ENCODE measurements at regions not wholly inside any gene's neighbourhood (a gene's known extent, or its start where the extent isn't known, plus 50 kb on each side); places are given as distances from the start of the nearest gene placed in this dataset.

- TF ChIP-seq CTCF (IDR thresholded peaks at IDR 0.05; ENCODE audit: control insufficient read depth, insufficient read depth, low read depth, low read length, missing control alignments), result no peak
- no peak for DNase-seq (ENCODE audit: low read depth)
Observed at GRCh38 chr5:12357626-12358025, 453.4 kb upstream of the CTNND2 start.

GRCh38 chr5:12354686-12355085 is 450.4 kb upstream of the CTNND2 start:
- DNase-seq (ENCODE audit: low read depth), result no peak
- H3K4me3 ChIP-seq (ENCODE audit: control insufficient read depth, low read depth, low read length), result no peak overlapping the region
- TF ChIP-seq CTCF (IDR thresholded peaks at IDR 0.05; ENCODE audit: control insufficient read depth, insufficient read depth, low read depth, low read length, missing control alignments), result no peak

More at GRCh38 chr5:12357626-12358025, 453.4 kb upstream of the CTNND2 start:
- H3K4me3 ChIP-seq (ENCODE audit: control insufficient read depth, low read depth, low read length), result no peak overlapping the region

- no peak for TF ChIP-seq CTCF (IDR thresholded peaks at IDR 0.05; ENCODE audit: control insufficient read depth, insufficient read depth, low read depth, low read length, missing control alignments)
Observed at GRCh38 chr5:12343558-12343957, 439.3 kb upstream of the CTNND2 start.

GRCh38 chr5:12335938-12336337 is 431.7 kb upstream of the CTNND2 start:
- no peak for TF ChIP-seq CTCF (IDR thresholded peaks at IDR 0.05; ENCODE audit: control insufficient read depth, insufficient read depth, low read depth, low read length, missing control alignments)
- DNase-seq (ENCODE audit: low read depth), result no peak
- no peak overlapping the region for H3K4me3 ChIP-seq (ENCODE audit: control insufficient read depth, low read depth, low read length)

More at GRCh38 chr5:12343558-12343957, 439.3 kb upstream of the CTNND2 start:
- H3K4me3 ChIP-seq (ENCODE audit: control insufficient read depth, low read depth, low read length), result no peak overlapping the region
- no peak for DNase-seq (ENCODE audit: low read depth)

GRCh38 chr5:12332480-12332879 is 428.2 kb upstream of the CTNND2 start:
- TF ChIP-seq CTCF (IDR thresholded peaks at IDR 0.05; ENCODE audit: control insufficient read depth, insufficient read depth, low read depth, low read length, missing control alignments), result no peak

DNA sequence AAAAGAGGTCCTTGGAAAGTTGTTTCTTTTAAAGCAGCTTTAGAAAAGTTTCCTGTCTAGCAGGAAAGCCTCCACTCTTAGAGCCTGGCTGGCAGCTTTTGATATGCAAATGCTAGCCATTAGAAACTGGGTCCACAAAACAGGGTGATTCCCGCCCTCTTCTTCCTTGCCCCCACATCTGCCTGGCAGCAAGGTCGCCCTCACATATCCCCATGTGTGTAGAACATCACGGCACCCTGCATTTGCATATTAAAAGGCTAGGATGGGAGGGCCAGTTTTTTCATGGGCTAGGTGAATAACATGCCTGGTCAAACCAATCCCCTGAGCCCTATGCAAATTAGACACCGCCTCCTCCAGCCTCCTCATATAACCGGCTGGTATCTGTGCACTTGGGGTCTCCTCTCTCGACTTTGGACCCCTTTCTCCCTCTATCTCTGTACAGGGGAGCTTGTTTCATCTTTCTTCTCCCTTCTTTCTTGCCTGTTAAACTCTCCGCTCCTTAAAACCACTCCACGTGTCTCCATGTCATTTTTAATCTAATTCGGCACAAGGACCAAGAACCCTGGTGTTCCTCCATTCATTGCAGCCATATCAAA is 426.8 kb upstream of the CTNND2 start:
- no peak for TF ChIP-seq CTCF (IDR thresholded peaks at IDR 0.05; ENCODE audit: control insufficient read depth, insufficient read depth, low read depth, low read length, missing control alignments)
- no peak for DNase-seq (ENCODE audit: low read depth)
- no peak overlapping the region for H3K4me3 ChIP-seq (ENCODE audit: control insufficient read depth, low read depth, low read length)

More at GRCh38 chr5:12332480-12332879, 428.2 kb upstream of the CTNND2 start:
- H3K4me3 ChIP-seq (ENCODE audit: control insufficient read depth, low read depth, low read length), result no peak overlapping the region
- no peak for DNase-seq (ENCODE audit: low read depth)

Measured in AG09309 (cell line).